ENCODE measurements at regions not wholly inside any gene's neighbourhood (a gene's known extent, or its start where the extent isn't known, plus 50 kb on each side); places are given as distances from the start of the nearest gene placed in this dataset.

- Histone ChIP-seq H3K27ac (ENCODE audit: poor library complexity, severe bottlenecking) (no peak overlapping the region), H3K9me3 (ENCODE audit: severe bottlenecking) (no peaks in the 10 kb centered on the region), H3K27me3 (ENCODE audit: insufficient read depth, poor library complexity, severe bottlenecking) (no peaks in the 10 kb centered on the region), H3K4me1 (ENCODE audit: insufficient read depth, poor library complexity, severe bottlenecking) (peaks cover 21% of the 10 kb centered on the region), H3K36me3 (ENCODE audit: low read depth) (no peaks in the 10 kb centered on the region), H3K4me3 (ENCODE audit: severe bottlenecking) (no peak overlapping the region)
- TF ChIP-seq CTCF (IDR thresholded peaks at IDR 0.05; ENCODE audit: poor library complexity, severe bottlenecking) = no peak
- DNase-seq (ENCODE audit: low spot score) (no peak), ATAC-seq (ENCODE audit: low read depth) (no peak)
Observed at GRCh38 chr21:39025198-39025597, 158.1 kb downstream of the PSMG1 start.

GRCh38 chr21:39024538-39024937, 158.7 kb downstream of the PSMG1 start:
- ATAC-seq (ENCODE audit: low read depth) = no peak
- Histone ChIP-seq H3K36me3 (ENCODE audit: low read depth) (no peaks in the 10 kb centered on the region), H3K9me3 (ENCODE audit: severe bottlenecking) (no peaks in the 10 kb centered on the region), H3K27ac (ENCODE audit: poor library complexity, severe bottlenecking) (no peak overlapping the region), H3K4me1 (ENCODE audit: insufficient read depth, poor library complexity, severe bottlenecking) (peaks cover 20% of the 10 kb centered on the region), H3K27me3 (ENCODE audit: insufficient read depth, poor library complexity, severe bottlenecking) (no peaks in the 10 kb centered on the region), H3K4me3 (ENCODE audit: severe bottlenecking) (no peak overlapping the region)
- TF ChIP-seq CTCF (IDR thresholded peaks at IDR 0.05; ENCODE audit: poor library complexity, severe bottlenecking) = no peak
- DNase-seq (ENCODE audit: low spot score) = no peak

GRCh38 chr21:39022863-39023693, 160.2 kb downstream of the PSMG1 start:
- Histone ChIP-seq H3K4me3 (ENCODE audit: severe bottlenecking) (no peak overlapping the region), H3K27me3 (ENCODE audit: insufficient read depth, poor library complexity, severe bottlenecking) (no peaks in the 10 kb centered on the region), H3K36me3 (ENCODE audit: low read depth) (no peaks in the 10 kb centered on the region), H3K9me3 (ENCODE audit: severe bottlenecking) (no peaks in the 10 kb centered on the region), H3K4me1 (ENCODE audit: insufficient read depth, poor library complexity, severe bottlenecking) (peaks cover 20% of the 10 kb centered on the region), H3K27ac (ENCODE audit: poor library complexity, severe bottlenecking) (peak overlapping the region; percentile 80)
- no peak for ATAC-seq (ENCODE audit: low read depth)
- TF ChIP-seq CTCF (IDR thresholded peaks at IDR 0.05; ENCODE audit: poor library complexity, severe bottlenecking) = peak; percentile 18
- no peak for DNase-seq (ENCODE audit: low spot score)

GRCh38 chr21:39022466-39022862, 160.8 kb downstream of the PSMG1 start:
- no peak for ATAC-seq (ENCODE audit: low read depth)
- H3K27ac ChIP-seq (ENCODE audit: poor library complexity, severe bottlenecking) = peak overlapping the region; percentile 80
- H3K4me1 ChIP-seq (ENCODE audit: insufficient read depth, poor library complexity, severe bottlenecking) = peaks cover 20% of the 10 kb centered on the region
- H3K27me3 ChIP-seq (ENCODE audit: insufficient read depth, poor library complexity, severe bottlenecking) = no peaks in the 10 kb centered on the region
- H3K4me3 ChIP-seq (ENCODE audit: severe bottlenecking) = no peak overlapping the region
- no peaks in the 10 kb centered on the region for H3K9me3 ChIP-seq (ENCODE audit: severe bottlenecking)
- no peaks in the 10 kb centered on the region for H3K36me3 ChIP-seq (ENCODE audit: low read depth)
- no peak for TF ChIP-seq CTCF (IDR thresholded peaks at IDR 0.05; ENCODE audit: poor library complexity, severe bottlenecking)
- no peak for DNase-seq (ENCODE audit: low spot score)

- DNase-seq (ENCODE audit: low spot score) (no peak), ATAC-seq (ENCODE audit: low read depth) (no peak)
- peaks cover 20% of the 10 kb centered on the region for H3K4me1 ChIP-seq (ENCODE audit: insufficient read depth, poor library complexity, severe bottlenecking)
- H3K27ac ChIP-seq (ENCODE audit: poor library complexity, severe bottlenecking) = peak overlapping the region; percentile 80
- H3K27me3 ChIP-seq (ENCODE audit: insufficient read depth, poor library complexity, severe bottlenecking) = no peaks in the 10 kb centered on the region
- no peak for TF ChIP-seq CTCF (IDR thresholded peaks at IDR 0.05; ENCODE audit: poor library complexity, severe bottlenecking)
- no peaks in the 10 kb centered on the region for H3K9me3 ChIP-seq (ENCODE audit: severe bottlenecking)
- H3K4me3 ChIP-seq (ENCODE audit: severe bottlenecking) = no peak overlapping the region
- no peaks in the 10 kb centered on the region for H3K36me3 ChIP-seq (ENCODE audit: low read depth)
Observed at GRCh38 chr21:39022035-39022434, 161.2 kb downstream of the PSMG1 start.
